Memory B cell (primary cell): ENCODE measurements at regions not wholly inside any gene's neighbourhood (a gene's known extent, or its start where the extent isn't known, plus 50 kb on each side); places are given as distances from the start of the nearest gene placed in this dataset.

Experiments
- ATAC-seq: fragments of 150-1000 bp; cut with Tn5 transposase; 2 replicates; pipeline ENCODE4 v1.10.0; 2021; ENCODE audit warnings: low read depth, mild to moderate bottlenecking, moderate library complexity
- DNase-seq, 2 donors: peaks; one replicate each; pipeline ENCODE4 v3.0.0; 2022; ENCODE audit warnings: low spot score in 2 of 2
- H3K27ac Mint-ChIP-seq: one replicate; pipeline ENCODE4 v1.8.0; 2022; ENCODE audit warnings: mild to moderate bottlenecking, moderate library complexity, mixed read lengths
- H3K27me3 Mint-ChIP-seq: one replicate; pipeline ENCODE4 v1.8.0; 2022; ENCODE audit warnings: mixed read lengths
- H3K36me3 Mint-ChIP-seq: one replicate; pipeline ENCODE4 v1.8.0; 2022; ENCODE audit warnings: mild to moderate bottlenecking, mixed read lengths
- H3K4me1 Mint-ChIP-seq: one replicate; pipeline ENCODE4 v1.8.0; 2022; ENCODE audit warnings: mixed read lengths
- H3K4me3 Mint-ChIP-seq: one replicate; pipeline ENCODE4 v1.8.0; 2022; ENCODE audit warnings: mild to moderate bottlenecking, moderate library complexity, mixed read lengths
- H3K9me3 Mint-ChIP-seq: one replicate; pipeline ENCODE4 v1.8.0; 2022; ENCODE audit warnings: mixed read lengths

DNA sequence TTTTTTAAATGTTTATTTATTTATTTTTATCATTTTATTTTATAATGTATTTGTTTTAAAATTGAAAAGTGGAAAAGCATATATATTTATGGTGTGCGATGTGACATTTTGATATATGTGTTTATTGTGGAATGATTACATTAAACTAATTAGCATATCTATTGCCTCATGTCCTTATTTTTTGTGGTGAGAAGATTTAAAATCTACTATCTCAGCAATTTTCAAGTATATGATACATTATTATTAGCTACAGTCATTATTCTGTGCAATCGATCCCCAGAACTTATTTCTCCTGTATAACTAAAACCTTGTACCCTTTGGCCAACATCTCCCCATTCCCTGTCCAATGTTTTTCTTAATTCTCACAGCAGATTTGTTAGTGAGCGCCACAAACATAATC, 115.6 kb upstream of the SHH start:
- no peak for DNase-seq
- no peaks in the 10 kb centered on the region for H3K9me3 Mint-ChIP-seq
- no peaks in the 10 kb centered on the region for H3K36me3 Mint-ChIP-seq
- H3K4me1 Mint-ChIP-seq, result no peaks in the 10 kb centered on the region
- no peak overlapping the region for H3K27ac Mint-ChIP-seq
- peaks cover 5% of the 10 kb centered on the region for H3K27me3 Mint-ChIP-seq
- H3K4me3 Mint-ChIP-seq, result no peak overlapping the region
- ATAC-seq, result no peak

GRCh38 chr7:155925682-155926081, 113.4 kb upstream of the SHH start:
- Mint-ChIP-seq H3K9me3 (no peaks in the 10 kb centered on the region), H3K4me3 (no peak overlapping the region), H3K4me1 (no peaks in the 10 kb centered on the region), H3K36me3 (no peaks in the 10 kb centered on the region), H3K27me3 (peaks cover 4% of the 10 kb centered on the region), H3K27ac (no peak overlapping the region)
- DNase-seq (no peak), ATAC-seq (no peak)

GRCh38 chr7:155922067-155922816, 110.0 kb upstream of the SHH start:
- DNase-seq (no peak), ATAC-seq (no peak)
- Mint-ChIP-seq H3K4me3 (no peak overlapping the region), H3K9me3 (peaks cover 6% of the 10 kb centered on the region), H3K27me3 (peaks cover 7% of the 10 kb centered on the region), H3K36me3 (no peaks in the 10 kb centered on the region), H3K4me1 (peaks cover 2% of the 10 kb centered on the region), H3K27ac (no peak overlapping the region)

DNA sequence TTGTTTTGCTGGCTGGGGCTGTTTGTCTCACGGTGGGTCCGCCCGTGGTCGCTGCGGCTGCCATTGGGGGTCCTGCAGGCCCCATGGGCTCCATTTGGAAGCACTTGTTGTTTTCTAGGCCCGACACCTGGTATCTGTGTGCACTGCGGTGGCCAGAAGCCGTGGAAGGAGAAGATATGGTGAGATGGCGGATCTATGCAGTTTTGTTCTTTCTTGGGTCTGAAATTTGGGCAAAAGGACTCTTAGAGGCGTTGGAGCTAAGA, 109.5 kb upstream of the SHH start:
- peaks cover 2% of the 10 kb centered on the region for H3K4me1 Mint-ChIP-seq
- H3K27ac Mint-ChIP-seq, result no peak overlapping the region
- DNase-seq (no peak), ATAC-seq (no peak)
- no peaks in the 10 kb centered on the region for H3K36me3 Mint-ChIP-seq
- no peak overlapping the region for H3K4me3 Mint-ChIP-seq
- H3K9me3 Mint-ChIP-seq, result peaks cover 6% of the 10 kb centered on the region
- H3K27me3 Mint-ChIP-seq, result peaks cover 6% of the 10 kb centered on the region

DNA sequence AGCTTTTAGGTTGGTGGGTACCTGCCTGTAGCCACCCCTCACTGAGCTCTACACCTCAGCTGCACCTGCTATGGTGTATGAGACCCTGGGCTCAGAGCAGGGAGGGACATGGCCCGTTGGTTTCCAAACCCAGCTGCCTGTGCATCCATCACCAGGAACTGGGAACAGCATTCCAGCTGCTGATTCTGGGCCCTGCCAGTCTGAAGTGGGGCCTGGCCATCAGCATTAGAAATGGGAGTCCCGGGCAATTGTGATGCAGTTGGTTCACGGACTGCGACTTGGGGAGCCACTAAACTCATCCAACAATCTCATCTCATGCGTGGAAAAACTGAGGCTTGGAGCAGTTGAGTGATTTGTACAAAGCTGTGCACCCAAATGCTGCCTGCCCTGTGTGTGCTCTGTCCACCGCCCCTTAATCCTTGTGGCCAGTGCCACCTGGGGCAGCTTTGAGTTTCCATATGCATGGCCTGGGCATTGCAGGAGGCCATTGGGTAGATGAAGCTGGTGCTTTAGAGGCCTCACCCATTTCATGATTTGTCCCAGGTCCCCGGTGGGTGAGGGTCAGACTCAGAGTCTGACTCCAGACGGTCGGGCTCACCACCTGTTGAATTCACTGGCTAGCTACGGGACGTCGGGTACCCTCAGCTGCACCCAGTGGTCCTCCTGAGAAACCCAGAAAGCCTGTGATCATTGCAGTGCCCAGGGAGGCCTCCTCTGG, 109.0 kb upstream of the SHH start:
- no peak overlapping the region for H3K27ac Mint-ChIP-seq
- peaks cover 2% of the 10 kb centered on the region for H3K4me1 Mint-ChIP-seq
- no peak for DNase-seq
- H3K4me3 Mint-ChIP-seq, result no peak overlapping the region
- peaks cover 6% of the 10 kb centered on the region for H3K9me3 Mint-ChIP-seq
- no peak for ATAC-seq
- H3K36me3 Mint-ChIP-seq, result no peaks in the 10 kb centered on the region
- H3K27me3 Mint-ChIP-seq, result peaks cover 5% of the 10 kb centered on the region

DNA sequence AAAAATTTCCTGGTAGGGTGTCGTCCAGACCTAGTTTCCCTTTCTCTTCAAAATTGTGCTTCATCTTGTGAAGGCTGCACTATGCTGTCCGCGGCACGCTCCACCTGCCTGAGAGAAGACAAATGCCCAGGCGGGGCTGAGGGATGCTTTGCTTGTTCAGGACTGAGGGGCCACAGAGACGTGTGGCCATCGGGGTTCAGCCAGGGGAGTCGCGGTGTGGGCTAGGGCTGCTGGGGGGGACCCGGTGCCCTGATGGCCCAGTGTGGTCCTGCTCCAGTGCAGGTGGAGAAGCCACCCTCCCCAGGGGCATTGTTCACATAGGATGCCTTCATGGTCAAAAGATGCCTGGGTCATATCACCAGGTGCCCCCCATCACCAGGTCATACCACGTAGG, 107.8 kb upstream of the SHH start:
- no peak overlapping the region for H3K27ac Mint-ChIP-seq
- peaks cover 5% of the 10 kb centered on the region for H3K27me3 Mint-ChIP-seq
- H3K4me1 Mint-ChIP-seq, result peaks cover 2% of the 10 kb centered on the region

DNA sequence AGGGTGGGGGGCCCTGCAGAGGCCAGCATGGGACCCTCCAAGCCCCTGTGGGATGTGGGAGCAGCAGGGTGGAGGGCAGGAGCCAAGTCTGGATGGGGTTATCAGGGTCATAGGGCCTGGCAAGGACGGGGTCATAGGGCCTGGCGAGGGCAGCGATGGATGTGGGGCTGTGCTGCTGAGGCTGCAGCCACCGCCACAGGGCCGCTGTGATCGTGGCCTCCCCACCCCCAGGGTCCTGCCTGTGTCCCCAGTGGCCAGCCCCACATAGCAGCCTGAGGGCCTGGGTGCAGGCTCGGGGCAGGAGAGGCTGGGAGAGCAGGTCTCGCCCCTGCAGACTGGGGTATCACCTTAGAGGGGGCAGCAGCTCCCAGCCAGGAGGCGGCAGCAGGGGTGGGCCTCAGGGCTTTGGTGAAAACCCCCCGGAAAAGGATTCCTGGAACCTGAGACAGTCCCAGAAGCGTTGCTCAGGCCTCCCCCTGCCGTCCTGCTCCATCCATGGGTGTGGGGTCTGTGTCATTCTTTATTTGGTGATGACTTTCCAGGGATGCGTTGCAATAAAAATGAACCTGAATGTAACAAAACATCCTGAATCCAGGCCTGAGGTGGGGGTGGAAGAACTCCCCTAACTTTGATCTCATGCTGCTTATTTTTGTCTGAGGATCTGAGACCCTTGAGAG, 107.3 kb upstream of the SHH start:
- ATAC-seq, result no peak
- Mint-ChIP-seq H3K4me3 (no peak overlapping the region), H3K36me3 (no peaks in the 10 kb centered on the region), H3K27ac (no peak overlapping the region), H3K4me1 (peaks cover 2% of the 10 kb centered on the region), H3K9me3 (peaks cover 6% of the 10 kb centered on the region), H3K27me3 (peaks cover 5% of the 10 kb centered on the region)
- DNase-seq, result no peak

More for the DNA sequence above, 107.8 kb upstream of the SHH start:
- DNase-seq (no peak), ATAC-seq (no peak)
- H3K9me3 Mint-ChIP-seq, result peaks cover 6% of the 10 kb centered on the region
- H3K4me3 Mint-ChIP-seq, result no peak overlapping the region
- H3K36me3 Mint-ChIP-seq, result no peaks in the 10 kb centered on the region

DNA sequence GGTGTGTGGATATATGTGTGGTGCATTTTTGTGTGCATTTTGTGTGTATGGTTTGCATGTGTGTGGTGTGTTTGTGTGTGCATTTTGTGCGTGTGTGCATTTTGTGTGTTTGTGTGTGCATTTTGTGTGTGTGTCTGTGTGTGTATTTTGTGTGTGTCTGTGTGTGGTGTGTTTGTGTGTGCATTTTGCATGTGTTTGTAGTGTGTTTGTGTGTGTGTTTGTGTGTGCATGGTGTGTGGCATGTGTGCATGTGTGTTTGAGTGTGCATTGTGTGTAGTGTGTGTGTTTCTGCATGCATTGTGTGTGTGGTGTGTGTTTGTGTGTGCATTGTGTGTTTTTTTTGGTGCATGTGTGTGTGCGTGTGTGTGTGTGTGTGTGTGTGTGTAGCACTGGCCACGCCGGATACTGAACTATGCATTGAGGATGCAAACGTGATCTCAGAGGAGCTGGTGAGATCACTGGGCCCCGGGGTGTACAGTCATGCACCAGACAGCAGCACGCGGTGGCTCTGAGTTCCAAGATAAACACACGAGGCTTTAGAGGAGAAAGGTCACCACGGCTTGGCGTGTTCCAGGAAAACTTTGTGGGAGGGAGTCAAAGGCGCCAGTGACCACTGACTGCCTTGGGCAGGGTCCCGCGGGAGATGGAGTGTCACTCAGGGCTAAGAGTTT, 106.6 kb upstream of the SHH start:
- Mint-ChIP-seq H3K9me3 (peaks cover 6% of the 10 kb centered on the region), H3K27me3 (peaks cover 5% of the 10 kb centered on the region), H3K36me3 (no peaks in the 10 kb centered on the region), H3K4me1 (peaks cover 2% of the 10 kb centered on the region), H3K4me3 (no peak overlapping the region), H3K27ac (no peak overlapping the region)
- ATAC-seq (no peak), DNase-seq (no peak)

DNA sequence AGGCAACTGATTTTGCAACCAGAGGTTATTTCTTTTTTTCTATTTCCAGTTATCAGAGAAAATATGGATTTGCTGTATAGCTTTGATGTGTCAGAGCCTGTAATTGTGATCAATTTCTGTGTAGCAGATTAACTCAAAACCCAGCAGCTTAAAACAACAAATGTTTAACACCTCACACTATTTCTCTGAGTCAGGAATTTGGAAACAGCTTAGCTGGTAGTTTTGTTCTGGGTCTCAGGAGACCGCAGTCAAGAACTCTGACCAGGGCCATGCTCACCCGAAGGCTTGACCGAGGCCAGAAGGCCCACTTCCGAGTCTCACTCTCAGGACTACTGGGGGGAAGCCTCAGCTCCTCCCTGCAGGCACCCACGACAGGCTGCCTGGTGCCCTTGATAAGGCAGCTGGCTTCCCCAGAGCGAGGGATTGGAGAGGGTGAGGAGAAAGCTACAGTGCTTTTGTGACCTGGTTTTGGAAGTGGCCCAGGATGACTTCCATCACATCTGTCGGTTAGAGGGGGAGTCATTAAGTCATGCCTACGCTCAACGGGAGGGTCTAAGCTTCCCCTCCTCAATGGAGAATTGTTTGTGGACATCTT, 105.7 kb upstream of the SHH start:
- H3K4me3 Mint-ChIP-seq, result no peak overlapping the region
- H3K4me1 Mint-ChIP-seq, result peaks cover 2% of the 10 kb centered on the region
- H3K27me3 Mint-ChIP-seq, result peaks cover 5% of the 10 kb centered on the region
- H3K36me3 Mint-ChIP-seq, result no peaks in the 10 kb centered on the region
- DNase-seq, result no peak
- ATAC-seq, result no peak
- no peak overlapping the region for H3K27ac Mint-ChIP-seq
- peaks cover 8% of the 10 kb centered on the region for H3K9me3 Mint-ChIP-seq

DNA sequence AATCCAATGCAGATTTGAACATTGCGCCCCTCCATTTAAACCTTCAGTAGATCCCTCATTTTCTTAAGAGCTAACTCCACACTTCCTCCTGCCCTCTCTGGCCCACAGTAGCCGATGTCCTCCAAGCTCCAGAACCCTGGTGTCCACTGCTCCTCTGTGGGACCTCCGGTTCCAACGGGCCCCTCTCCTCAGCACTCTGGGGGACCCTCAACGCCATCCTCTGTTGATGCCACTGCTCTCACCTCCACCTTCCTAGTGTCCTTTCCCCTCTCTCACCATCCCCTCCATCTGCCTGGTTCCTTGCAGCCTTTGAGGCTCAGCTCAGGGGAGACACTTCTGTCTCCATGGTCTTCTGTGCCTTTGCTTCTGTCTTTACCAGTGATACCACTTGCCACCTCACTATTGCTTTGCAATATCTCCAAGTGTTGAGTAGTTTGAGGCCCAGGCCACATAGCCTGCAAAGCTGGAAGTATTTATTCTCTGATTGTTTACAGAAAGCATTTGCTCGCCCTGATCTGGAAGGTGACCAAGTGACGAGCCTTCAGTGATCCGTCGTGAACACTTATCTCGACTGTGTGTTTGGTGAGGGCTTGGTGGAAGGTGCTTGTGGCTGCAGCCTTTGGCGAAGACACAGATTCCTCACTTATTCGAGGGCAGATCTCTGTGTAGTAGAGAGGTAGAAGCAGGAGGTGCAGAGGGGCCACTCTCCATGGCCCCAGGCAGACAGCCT, 104.8 kb upstream of the SHH start:
- Mint-ChIP-seq H3K36me3 (no peaks in the 10 kb centered on the region), H3K9me3 (peaks cover 8% of the 10 kb centered on the region), H3K27me3 (peaks cover 5% of the 10 kb centered on the region), H3K27ac (no peak overlapping the region), H3K4me1 (peaks cover 2% of the 10 kb centered on the region), H3K4me3 (no peak overlapping the region)
- no peak for ATAC-seq
- no peak for DNase-seq

DNA sequence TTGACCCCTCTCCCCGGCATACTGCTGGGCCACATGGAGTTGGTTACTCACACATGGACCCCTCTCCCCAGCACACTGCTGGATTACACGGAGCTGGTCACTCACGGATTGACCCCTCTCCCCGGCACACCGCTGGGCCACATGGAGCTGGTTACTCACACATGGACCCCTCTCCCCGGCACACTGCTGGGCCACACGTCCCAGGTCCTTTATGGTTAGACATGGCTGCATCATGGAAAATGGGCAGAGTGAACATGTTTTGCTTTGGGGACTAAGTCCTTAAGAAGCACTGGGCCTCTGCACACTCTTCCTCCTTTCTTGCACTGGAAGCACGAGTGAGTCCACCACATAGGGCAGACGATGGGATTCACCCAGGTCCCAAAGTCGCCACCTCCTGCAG, 102.1 kb upstream of the SHH start:
- Mint-ChIP-seq H3K4me3 (no peak overlapping the region), H3K27ac (no peak overlapping the region), H3K9me3 (peaks cover 18% of the 10 kb centered on the region), H3K27me3 (peaks cover 5% of the 10 kb centered on the region), H3K36me3 (peaks cover 2% of the 10 kb centered on the region), H3K4me1 (peaks cover 2% of the 10 kb centered on the region)
- no peak for DNase-seq
- no peak for ATAC-seq

DNA sequence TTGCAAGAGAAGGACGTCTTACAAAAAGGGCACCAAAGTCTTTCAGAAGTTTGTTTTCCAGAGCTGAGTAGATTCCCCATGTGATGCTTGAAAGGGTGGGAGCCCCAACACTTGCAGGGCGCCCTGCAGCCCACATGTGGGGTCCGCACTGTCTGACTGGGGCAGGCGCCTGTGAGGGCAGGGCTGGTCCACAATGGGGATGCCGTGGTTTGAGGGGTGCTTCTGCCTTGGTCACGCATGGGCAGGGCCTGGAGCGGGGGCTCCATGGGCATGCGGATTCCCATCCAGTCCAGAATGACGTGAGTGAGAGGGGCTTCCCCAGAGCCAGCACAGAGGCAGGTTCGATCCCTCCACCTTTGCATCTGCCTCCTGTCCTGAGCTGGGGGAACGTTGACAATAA, 101.5 kb upstream of the SHH start:
- H3K27me3 Mint-ChIP-seq, result peaks cover 4% of the 10 kb centered on the region

GRCh38 chr7:155913291-155913690, 101.0 kb upstream of the SHH start:
- Mint-ChIP-seq H3K36me3 (peaks cover 2% of the 10 kb centered on the region), H3K4me3 (no peak overlapping the region), H3K9me3 (peaks cover 12% of the 10 kb centered on the region), H3K4me1 (peaks cover under 1% of the 10 kb centered on the region), H3K27ac (no peak overlapping the region), H3K27me3 (peaks cover under 1% of the 10 kb centered on the region)
- DNase-seq (no peak), ATAC-seq (no peak)

More for the DNA sequence above, 101.5 kb upstream of the SHH start:
- no peak for DNase-seq
- no peak for ATAC-seq
- Mint-ChIP-seq H3K27ac (no peak overlapping the region), H3K36me3 (peaks cover 2% of the 10 kb centered on the region), H3K4me3 (no peak overlapping the region), H3K9me3 (peaks cover 17% of the 10 kb centered on the region), H3K4me1 (peaks cover 2% of the 10 kb centered on the region)
